MM.1S (cell line): ENCODE measurements at regions not wholly inside any gene's neighbourhood (a gene's known extent, or its start where the extent isn't known, plus 50 kb on each side); places are given as distances from the start of the nearest gene placed in this dataset.

Experiments
- CTCF ChIP-seq: fragments of 300-600 bp; sonication (generic); IDR thresholded peaks from 2 replicates; pipeline ENCODE4 v1.5.1; 2016; ENCODE audit warnings: antibody characterized with exemption, low read length, mixed read lengths
- EZH2 ChIP-seq: fragments of 300-600 bp; sonication (generic); optimal IDR thresholded peaks from 2 replicates; pipeline ENCODE3; 2017; ENCODE audit warnings: low read depth, mild to moderate bottlenecking, antibody characterized with exemption, low read length, mixed read lengths
- EZH2phosphoT487 ChIP-seq: fragments of 300-600 bp; sonication (generic); IDR thresholded peaks from 2 replicates; pipeline ENCODE4 v1.6.1; 2018; ENCODE audit warnings: antibody characterized with exemption, low read length

GRCh38 chr11:95372097-95372656 is 141.2 kb upstream of the SESN3 start:
- no peak for TF ChIP-seq EZH2phosphoT487
- TF ChIP-seq CTCF = no peak
- no peak for TF ChIP-seq EZH2
